HepG2 (cell line): ENCODE measurements at regions not wholly inside any gene's neighbourhood (a gene's known extent, or its start where the extent isn't known, plus 50 kb on each side); places are given as distances from the start of the nearest gene placed in this dataset.

Source experiments
- ATAC-seq: fragments of 200-7000 bp; cut with Tn5 transposase; 3 replicates; pipeline ENCODE4 v1.9.1; 2020; ENCODE audit warnings: mild to moderate bottlenecking, moderate library complexity
- BruUV-seq: library from RNA; stranded (reverse); fragments of 400-500 nt; replicated peaks from 2 replicates; lab custom pipeline; 2021; lab: Mats Ljungman, UMichigan
- CTCF ChIA-PET: fragments of 300-600 bp; formaldehyde crosslinking; extraction: SDS; loops from one replicate; lab custom pipeline; 2021; ENCODE audit warnings: low total read pairs, inconsistent platforms, low intra/inter-chr PET ratio; lab: Yijun Ruan, JAX
- POLR2A ChIA-PET: fragments of 350-600 bp; sonication (Branson Sonifier 250); formaldehyde crosslinking; loops from one replicate; lab custom pipeline; 2020; ENCODE audit warnings: antibody characterized with exemption, inconsistent platforms; lab: Yijun Ruan, JAX
- DNase-seq: peaks from one replicate; pipeline ENCODE4 v3.0.0-alpha.2; 2015; ENCODE audit warnings: low spot score
- FAIRE-seq: peaks from 3 replicates; lab custom pipeline; 2011; peaks lifted over from hg19 to GRCh38; lab: Jason Lieb, UNC
- H2AFZ ChIP-seq: one replicate; pipeline ENCODE4 v1.6.1; 2011; ENCODE audit warnings: low read length, inconsistent platforms
- H3K27ac ChIP-seq: fragments of 300-600 bp; 3 replicates; pipeline ENCODE4 v1.8.0; 2011; ENCODE audit warnings: mixed run types, mild to moderate bottlenecking, mixed read lengths, low read length, inconsistent platforms; ENCODE audit not compliant: insufficient read depth; ENCODE audit errors: extremely low read length
- H3K27me3 ChIP-seq, 2 experiments: fragments of 200-600 bp in 1 of 2; 2 replicates in 1 of 2; 3 replicates in 1 of 2; pipeline versions ENCODE4 v1.6.0 to v1.8.0; 2011; ENCODE audit warnings: low read length in 2 of 2, mild to moderate bottlenecking in 2 of 2, moderate library complexity in 2 of 2, inconsistent platforms in 1 of 2; ENCODE audit not compliant: insufficient read depth in 2 of 2, control insufficient read depth in 1 of 2
- H3K36me3 ChIP-seq, 2 experiments: fragments of 200-600 bp in 1 of 2; replicated peaks in 1 of 2; 2 replicates in 1 of 2; 3 replicates in 1 of 2; pipeline versions ENCODE4 v1.5.1 to v1.8.0; 2011; ENCODE audit warnings: low read length in 2 of 2, inconsistent platforms in 1 of 2; ENCODE audit not compliant: insufficient read depth in 2 of 2, control insufficient read depth in 1 of 2
- H3K4me1 ChIP-seq: 2 replicates; pipeline ENCODE4 v1.5.1; 2012; ENCODE audit warnings: low read length, inconsistent platforms; ENCODE audit not compliant: insufficient read depth
- H3K4me2 ChIP-seq: 2 replicates; pipeline ENCODE4 v1.6.0; 2011; ENCODE audit warnings: low read depth, low read length, inconsistent platforms
- H3K4me3 ChIP-seq, 3 experiments: fragments of 200-600 bp in 1 of 3; sonication (generic), shearing (Covaris generic) in 1 of 3; replicated peaks in 1 of 3; 2 replicates each; pipeline ENCODE4 v1.5.1; 2011 to 2016; ENCODE audit warnings: low read length in 3 of 3, inconsistent platforms in 2 of 3, low read depth in 2 of 3, mild to moderate bottlenecking in 2 of 3, control low read depth in 1 of 3, mixed read lengths in 1 of 3; ENCODE audit not compliant: insufficient read depth in 1 of 3
- H3K79me2 ChIP-seq: one replicate; pipeline ENCODE4 v1.6.1; 2011; ENCODE audit warnings: low read length, inconsistent platforms; ENCODE audit not compliant: insufficient read depth
- H3K9ac ChIP-seq: 2 replicates; pipeline ENCODE4 v1.6.0; 2011; ENCODE audit warnings: mild to moderate bottlenecking, low read depth, low read length, inconsistent platforms; ENCODE audit not compliant: insufficient read depth
- H3K9me3 ChIP-seq: 2 replicates; pipeline ENCODE4 v1.5.1; 2012; ENCODE audit warnings: mild to moderate bottlenecking, low read length
- H4K20me1 ChIP-seq: 2 replicates; pipeline ENCODE4 v1.6.0; 2011; ENCODE audit warnings: inconsistent platforms, mild to moderate bottlenecking, low read length, moderate library complexity; ENCODE audit not compliant: insufficient read depth
- ARID3A ChIP-seq: IDR thresholded peaks from 2 replicates; pipeline ENCODE4 v1.6.1; 2012; ENCODE audit warnings: low read depth, low read length, improper control_type of control experiment
- CAMTA2 ChIP-seq: sonication (generic); formaldehyde crosslinking; IDR thresholded peaks from 2 replicates; pipeline ENCODE4 v1.4.0; 2020; ENCODE audit warnings: mild to moderate bottlenecking, missing genetic modification reagents, borderline replicate concordance
- ETV6 ChIP-seq: sonication (generic); formaldehyde crosslinking; conservative IDR thresholded peaks from 2 replicates; pipeline ENCODE4 v1.4.0; 2020; ENCODE audit warnings: missing genetic modification reagents
- HNF4A ChIP-seq: sonication (generic); formaldehyde crosslinking; IDR thresholded peaks from 2 replicates; pipeline ENCODE4 v1.4.0; 2020; ENCODE audit warnings: missing genetic modification reagents
- KLF11 ChIP-seq: IDR thresholded peaks from 2 replicates; pipeline ENCODE4 v1.6.1; 2016; ENCODE audit warnings: missing compliant biosample characterization
- PAF1 ChIP-seq: IDR thresholded peaks from 2 replicates; pipeline ENCODE4 v1.6.1; 2016; ENCODE audit warnings: missing genetic modification reagents, missing compliant biosample characterization
- REL ChIP-seq: sonication (generic); formaldehyde crosslinking; conservative IDR thresholded peaks from 2 replicates; pipeline ENCODE4 v1.8.0; 2022; ENCODE audit warnings: mild to moderate bottlenecking, missing genetic modification reagents, moderate library complexity
- RXRB ChIP-seq: IDR thresholded peaks from 2 replicates; pipeline ENCODE4 v1.6.1; 2016; ENCODE audit warnings: borderline replicate concordance, missing genetic modification reagents, missing compliant biosample characterization
- SMC3 ChIP-seq: IDR thresholded peaks from 2 replicates; pipeline ENCODE4 v1.6.1; 2011; ENCODE audit warnings: low read length, improper control_type of control experiment
- ZBTB10 ChIP-seq: sonication (generic); formaldehyde crosslinking; IDR thresholded peaks from 2 replicates; pipeline ENCODE4 v1.4.0; 2020; ENCODE audit warnings: missing genetic modification reagents, borderline replicate concordance
- ZNF124 ChIP-seq: sonication (generic); formaldehyde crosslinking; IDR thresholded peaks from 2 replicates; pipeline ENCODE4 v1.4.0; 2020; ENCODE audit warnings: missing genetic modification reagents
- ZNF205 ChIP-seq: IDR thresholded peaks from 2 replicates; pipeline ENCODE4 v1.6.1; 2018; ENCODE audit warnings: missing biosample characterization, missing genetic modification reagents
- ZNF224 ChIP-seq: sonication (generic); formaldehyde crosslinking; IDR thresholded peaks from 2 replicates; pipeline ENCODE4 v1.5.0; 2020; ENCODE audit warnings: mild to moderate bottlenecking, missing genetic modification reagents
- ZNF225 ChIP-seq: sonication (generic); formaldehyde crosslinking; IDR thresholded peaks from 2 replicates; pipeline ENCODE4 v1.4.0; 2020; ENCODE audit warnings: mild to moderate bottlenecking, missing genetic modification reagents
- ZNF331 ChIP-seq: sonication (generic); formaldehyde crosslinking; IDR thresholded peaks from 2 replicates; pipeline ENCODE4 v1.4.0; 2020; ENCODE audit warnings: missing genetic modification reagents
- WGBS: methylation state at CpG from one replicate; pipeline ENCODE4 v1.1.6; 2017; ENCODE audit warnings: low lambda C conversion rate; 5-methylcytosine and 5-hydroxymethylcytosine counted together
- in situ Hi-C: cut with HindIII; loops from 2 replicates; pipeline ENCODE4 v1.10.0; 2017; ENCODE audit warnings: low pct_unique_long_range_greater_than_20kb; ENCODE audit not compliant: extremely low pct_ligation_motif_present
- intact Hi-C: fragments of 100-400 bp; cut with micrococcal nuclease; formaldehyde crosslinking; loops from one replicate; pipeline ENCODE4 v1.10.0; 2022; ENCODE audit not compliant: unreplicated experiment
- TF ChIP-seq, protein P1 (sequence below): fragments of 450-650 bp; IDR thresholded peaks from 2 replicates; pipeline ENCODE4 v1.6.1; 2017; ENCODE audit warnings: mild to moderate bottlenecking
- TF ChIP-seq, protein P2 (sequence below): sonication (generic); formaldehyde crosslinking; IDR thresholded peaks from 2 replicates; pipeline ENCODE4 v1.5.0; 2020; ENCODE audit warnings: missing genetic modification reagents

DNA sequence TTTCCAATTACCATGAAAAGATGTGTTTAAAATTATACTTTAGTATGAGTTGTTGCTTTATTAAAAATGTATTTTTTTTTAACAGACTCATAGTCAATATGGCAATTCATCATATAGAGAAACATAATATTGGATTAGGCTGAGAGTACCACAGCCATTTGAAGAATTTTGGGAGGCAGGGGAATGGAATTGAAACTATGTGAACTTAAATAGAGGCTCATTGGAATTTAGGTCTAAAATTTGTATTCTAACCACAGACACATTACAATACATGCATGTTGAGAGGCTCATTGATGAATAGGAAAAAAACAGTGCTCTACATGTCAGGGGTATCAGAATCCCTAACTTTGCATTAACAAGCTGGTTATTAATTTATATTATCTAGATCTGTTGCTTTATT, 269.6 kb downstream of the DKK2 start (continued):
- no peak for TF ChIP-seq ETV6 (CRISPR knock-in tag)
- TF ChIP-seq ARID3A: no peak

DNA sequence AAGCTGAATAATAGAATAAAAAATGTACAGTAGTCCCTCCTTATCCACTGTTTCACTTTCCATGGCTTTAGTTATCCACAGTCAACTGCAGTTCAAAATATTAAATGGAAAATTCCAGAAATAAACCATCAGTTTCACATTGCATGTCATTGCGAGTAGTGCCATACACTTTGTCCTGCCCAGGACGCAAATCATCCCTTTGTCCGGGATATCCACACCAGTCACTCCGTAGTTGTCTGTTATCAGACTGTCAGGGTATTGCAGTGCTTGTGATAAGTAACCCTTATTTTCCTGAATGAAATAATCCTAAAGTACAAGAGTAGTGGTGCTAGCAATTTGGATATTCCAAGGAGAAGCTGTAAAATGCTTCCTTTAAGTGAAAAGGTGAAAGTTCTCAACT, 271.3 kb downstream of the DKK2 start:
- H2AFZ ChIP-seq: no peak overlapping the region
- in situ Hi-C loops: no loop called here
- ChIA-PET POLR2A (no interaction called here), CTCF (no interaction called here)
- H3K9me3 ChIP-seq: no peaks in the 10 kb centered on the region
- no peak for DNase-seq
- H3K79me2 ChIP-seq: no peaks in the 10 kb centered on the region
- 19% methylated on average over 4 of the region's 4 CpGs for WGBS
- H3K27me3 ChIP-seq: no peaks in the 10 kb centered on the region
- FAIRE-seq: no peak
- H3K9ac ChIP-seq: no peak overlapping the region
- no peaks in the 10 kb centered on the region for H4K20me1 ChIP-seq
- H3K36me3 ChIP-seq: no peaks in the 10 kb centered on the region
- intact Hi-C loops: no loop called here
- H3K27ac ChIP-seq: no peak overlapping the region
- H3K4me2 ChIP-seq: no peak overlapping the region
- H3K4me1 ChIP-seq: no peaks in the 10 kb centered on the region
- H3K4me3 ChIP-seq: no peak overlapping the region
- no peak for ATAC-seq
- no TSS peak for BruUV-seq
- TF ChIP-seq HNF4A (CRISPR knock-in tag) (no peak), ZNF205 (CRISPR knock-in tag) (no peak), ZNF124 (no peak), REL (CRISPR knock-in tag) (no peak), PAF1 (no peak), ZBTB10 (CRISPR knock-in tag) (no peak), CAMTA2 (CRISPR knock-in tag) (no peak), KLF11 (CRISPR knock-in tag) (no peak), ZNF224 (no peak), ZNF225 (CRISPR knock-in tag) (no peak), ZNF331 (CRISPR knock-in tag) (no peak), RXRB (CRISPR knock-in tag) (no peak), SMC3 (no peak)
- TF ChIP-seq, protein P1, sequence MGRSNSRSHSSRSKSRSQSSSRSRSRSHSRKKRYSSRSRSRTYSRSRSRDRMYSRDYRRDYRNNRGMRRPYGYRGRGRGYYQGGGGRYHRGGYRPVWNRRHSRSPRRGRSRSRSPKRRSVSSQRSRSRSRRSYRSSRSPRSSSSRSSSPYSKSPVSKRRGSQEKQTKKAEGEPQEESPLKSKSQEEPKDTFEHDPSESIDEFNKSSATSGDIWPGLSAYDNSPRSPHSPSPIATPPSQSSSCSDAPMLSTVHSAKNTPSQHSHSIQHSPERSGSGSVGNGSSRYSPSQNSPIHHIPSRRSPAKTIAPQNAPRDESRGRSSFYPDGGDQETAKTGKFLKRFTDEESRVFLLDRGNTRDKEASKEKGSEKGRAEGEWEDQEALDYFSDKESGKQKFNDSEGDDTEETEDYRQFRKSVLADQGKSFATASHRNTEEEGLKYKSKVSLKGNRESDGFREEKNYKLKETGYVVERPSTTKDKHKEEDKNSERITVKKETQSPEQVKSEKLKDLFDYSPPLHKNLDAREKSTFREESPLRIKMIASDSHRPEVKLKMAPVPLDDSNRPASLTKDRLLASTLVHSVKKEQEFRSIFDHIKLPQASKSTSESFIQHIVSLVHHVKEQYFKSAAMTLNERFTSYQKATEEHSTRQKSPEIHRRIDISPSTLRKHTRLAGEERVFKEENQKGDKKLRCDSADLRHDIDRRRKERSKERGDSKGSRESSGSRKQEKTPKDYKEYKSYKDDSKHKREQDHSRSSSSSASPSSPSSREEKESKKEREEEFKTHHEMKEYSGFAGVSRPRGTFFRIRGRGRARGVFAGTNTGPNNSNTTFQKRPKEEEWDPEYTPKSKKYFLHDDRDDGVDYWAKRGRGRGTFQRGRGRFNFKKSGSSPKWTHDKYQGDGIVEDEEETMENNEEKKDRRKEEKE: no peak
- TF ChIP-seq, protein P2, sequence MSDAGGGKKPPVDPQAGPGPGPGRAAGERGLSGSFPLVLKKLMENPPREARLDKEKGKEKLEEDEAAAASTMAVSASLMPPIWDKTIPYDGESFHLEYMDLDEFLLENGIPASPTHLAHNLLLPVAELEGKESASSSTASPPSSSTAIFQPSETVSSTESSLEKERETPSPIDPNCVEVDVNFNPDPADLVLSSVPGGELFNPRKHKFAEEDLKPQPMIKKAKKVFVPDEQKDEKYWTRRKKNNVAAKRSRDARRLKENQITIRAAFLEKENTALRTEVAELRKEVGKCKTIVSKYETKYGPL (CRISPR knock-in tag): no peak
